PC-9 (cell line): ENCODE measurements at regions not wholly inside any gene's neighbourhood (a gene's known extent, or its start where the extent isn't known, plus 50 kb on each side); places are given as distances from the start of the nearest gene placed in this dataset.

Experiments
- BruUV-seq: library from RNA; stranded (reverse); fragments of 400-500 nt; replicated peaks from 2 replicates; lab custom pipeline; 2021; lab: Mats Ljungman, UMichigan
- CTCF ChIA-PET: fragments of 300-600 bp; sonication (Branson Sonifier 250); formaldehyde crosslinking; loops from one replicate; lab custom pipeline; 2022; ENCODE audit warnings: antibody characterized with exemption; lab: Charles Lee
- POLR2A ChIA-PET: fragments of 300-600 bp; sonication (Branson Sonifier 250); formaldehyde crosslinking; loops from one replicate; lab custom pipeline; 2022; ENCODE audit warnings: antibody characterized with exemption; ENCODE audit not compliant: unreplicated experiment; lab: Charles Lee
- DNase-seq, 2 experiments: peaks; one replicate each; pipeline versions ENCODE4 v3.0.0 to v3.0.0-alpha.2; 2015 to 2022; ENCODE audit warnings: mixed read lengths in 1 of 2
- H2AFZ ChIP-seq: fragments of 200-600 bp; sonication (generic); 2 replicates; pipeline ENCODE4 v1.8.1; 2017; ENCODE audit warnings: antibody characterized with exemption
- H3F3A ChIP-seq: fragments of 200-600 bp; sonication (generic); 2 replicates; pipeline ENCODE4 v1.8.1; 2017; ENCODE audit warnings: antibody characterized with exemption, mild to moderate bottlenecking, low read depth; ENCODE audit not compliant: insufficient read depth
- H3K27ac ChIP-seq: fragments of 200-600 bp; sonication (generic); 2 replicates; pipeline ENCODE4 v1.6.1; 2016; ENCODE audit warnings: mixed run types
- H3K27me3 ChIP-seq: fragments of 200-600 bp; sonication (generic); 2 replicates; pipeline ENCODE4 v1.6.1; 2016; ENCODE audit warnings: low read depth, mixed run types; ENCODE audit not compliant: insufficient read depth
- H3K36me3 ChIP-seq: fragments of 200-600 bp; sonication (generic); 2 replicates; pipeline ENCODE4 v1.6.1; 2016; ENCODE audit warnings: low read depth, mixed run types
- H3K4me1 ChIP-seq: fragments of 200-600 bp; sonication (generic); replicated peaks from 2 replicates; pipeline ENCODE4 v1.6.1; 2016; ENCODE audit warnings: mixed run types; ENCODE audit not compliant: insufficient read depth
- H3K4me2 ChIP-seq: fragments of 200-600 bp; sonication (generic); 2 replicates; pipeline ENCODE4 v1.6.1; 2017; ENCODE audit warnings: mixed run types
- H3K4me3 ChIP-seq: fragments of 200-600 bp; sonication (generic); 2 replicates; pipeline ENCODE4 v1.6.1; 2016; ENCODE audit warnings: mixed run types
- H3K79me2 ChIP-seq: fragments of 200-600 bp; sonication (generic); 2 replicates; pipeline ENCODE4 v1.6.1; 2017; ENCODE audit warnings: low read depth, mixed run types
- H3K9me2 ChIP-seq: fragments of 200-600 bp; sonication (generic); 2 replicates; pipeline ENCODE4 v1.8.1; 2017; ENCODE audit warnings: mild to moderate bottlenecking; ENCODE audit not compliant: insufficient read depth
- H3K9me3 ChIP-seq: fragments of 200-600 bp; sonication (generic); 2 replicates; pipeline ENCODE4 v1.8.1; 2016; ENCODE audit warnings: low read depth; ENCODE audit not compliant: insufficient read depth
- H4K20me1 ChIP-seq: fragments of 200-600 bp; sonication (generic); 2 replicates; pipeline ENCODE4 v1.8.1; 2017; ENCODE audit not compliant: insufficient read depth
- EZH2 ChIP-seq: fragments of 200-600 bp; sonication (generic); IDR thresholded peaks from 2 replicates; pipeline ENCODE4 v1.8.0; 2017; ENCODE audit warnings: antibody characterized with exemption, low read depth
- intact Hi-C: fragments of 100-400 bp; cut with micrococcal nuclease; formaldehyde crosslinking; loops from one replicate; pipeline ENCODE4 v1.10.0; 2022; ENCODE audit not compliant: unreplicated experiment
- TF ChIP-seq, protein P1 (sequence below): fragments of 200-600 bp; sonication (generic); conservative IDR thresholded peaks from 2 replicates; pipeline ENCODE4 v1.6.1; 2017; ENCODE audit warnings: mixed run types, antibody characterized with exemption, mild to moderate bottlenecking, moderate library complexity

DNA sequence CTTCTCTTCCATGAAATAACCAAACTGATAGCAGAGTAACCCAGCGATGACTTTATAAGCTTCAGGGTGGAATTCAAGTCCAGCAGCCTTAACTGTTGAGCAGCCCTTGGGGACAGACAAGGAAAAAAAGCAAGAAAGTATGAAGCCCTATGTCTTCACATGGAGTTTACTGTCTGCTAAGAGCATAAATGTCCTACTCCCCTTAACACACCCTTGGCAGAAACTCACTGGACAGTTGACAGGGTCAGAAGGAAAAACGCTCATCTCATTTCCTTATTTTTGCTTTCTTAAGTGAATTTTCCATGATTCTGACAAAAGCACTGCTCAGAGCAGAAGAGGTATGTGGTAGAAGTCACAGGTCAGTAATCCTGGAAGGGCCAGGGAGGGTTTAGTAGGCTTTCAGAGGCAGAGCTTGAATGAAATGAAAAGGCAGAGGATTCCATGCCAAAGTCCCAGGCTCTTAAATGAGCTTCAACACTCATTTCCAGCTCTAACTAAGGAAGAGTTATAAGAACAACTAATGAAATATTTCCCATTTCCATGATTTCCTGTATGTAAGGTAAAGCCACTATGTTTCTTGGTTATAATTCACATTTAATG lies 683.3 kb upstream of the KLHL29 start:
- H3K9me2 ChIP-seq, result no peaks in the 10 kb centered on the region
- CTCF ChIA-PET, result no interaction called here
- no peaks in the 10 kb centered on the region for H3K79me2 ChIP-seq
- H3K27me3 ChIP-seq, result no peaks in the 10 kb centered on the region
- H3K4me2 ChIP-seq, result no peak overlapping the region
- POLR2A ChIA-PET, result no interaction called here
- H3K27ac ChIP-seq, result no peak overlapping the region
- TF ChIP-seq, protein P1, sequence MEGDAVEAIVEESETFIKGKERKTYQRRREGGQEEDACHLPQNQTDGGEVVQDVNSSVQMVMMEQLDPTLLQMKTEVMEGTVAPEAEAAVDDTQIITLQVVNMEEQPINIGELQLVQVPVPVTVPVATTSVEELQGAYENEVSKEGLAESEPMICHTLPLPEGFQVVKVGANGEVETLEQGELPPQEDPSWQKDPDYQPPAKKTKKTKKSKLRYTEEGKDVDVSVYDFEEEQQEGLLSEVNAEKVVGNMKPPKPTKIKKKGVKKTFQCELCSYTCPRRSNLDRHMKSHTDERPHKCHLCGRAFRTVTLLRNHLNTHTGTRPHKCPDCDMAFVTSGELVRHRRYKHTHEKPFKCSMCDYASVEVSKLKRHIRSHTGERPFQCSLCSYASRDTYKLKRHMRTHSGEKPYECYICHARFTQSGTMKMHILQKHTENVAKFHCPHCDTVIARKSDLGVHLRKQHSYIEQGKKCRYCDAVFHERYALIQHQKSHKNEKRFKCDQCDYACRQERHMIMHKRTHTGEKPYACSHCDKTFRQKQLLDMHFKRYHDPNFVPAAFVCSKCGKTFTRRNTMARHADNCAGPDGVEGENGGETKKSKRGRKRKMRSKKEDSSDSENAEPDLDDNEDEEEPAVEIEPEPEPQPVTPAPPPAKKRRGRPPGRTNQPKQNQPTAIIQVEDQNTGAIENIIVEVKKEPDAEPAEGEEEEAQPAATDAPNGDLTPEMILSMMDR, result no peak
- TF ChIP-seq EZH2, result no peak
- no peaks in the 10 kb centered on the region for H4K20me1 ChIP-seq
- H3K4me1 ChIP-seq, result no peaks in the 10 kb centered on the region
- no peaks in the 10 kb centered on the region for H3K9me3 ChIP-seq
- intact Hi-C loops, result no loop called here
- no peak overlapping the region for H2AFZ ChIP-seq
- no peaks in the 10 kb centered on the region for H3F3A ChIP-seq
- H3K36me3 ChIP-seq, result no peaks in the 10 kb centered on the region
- no peak overlapping the region for H3K4me3 ChIP-seq
- no peak for DNase-seq
- BruUV-seq, result no TSS peak

DNA sequence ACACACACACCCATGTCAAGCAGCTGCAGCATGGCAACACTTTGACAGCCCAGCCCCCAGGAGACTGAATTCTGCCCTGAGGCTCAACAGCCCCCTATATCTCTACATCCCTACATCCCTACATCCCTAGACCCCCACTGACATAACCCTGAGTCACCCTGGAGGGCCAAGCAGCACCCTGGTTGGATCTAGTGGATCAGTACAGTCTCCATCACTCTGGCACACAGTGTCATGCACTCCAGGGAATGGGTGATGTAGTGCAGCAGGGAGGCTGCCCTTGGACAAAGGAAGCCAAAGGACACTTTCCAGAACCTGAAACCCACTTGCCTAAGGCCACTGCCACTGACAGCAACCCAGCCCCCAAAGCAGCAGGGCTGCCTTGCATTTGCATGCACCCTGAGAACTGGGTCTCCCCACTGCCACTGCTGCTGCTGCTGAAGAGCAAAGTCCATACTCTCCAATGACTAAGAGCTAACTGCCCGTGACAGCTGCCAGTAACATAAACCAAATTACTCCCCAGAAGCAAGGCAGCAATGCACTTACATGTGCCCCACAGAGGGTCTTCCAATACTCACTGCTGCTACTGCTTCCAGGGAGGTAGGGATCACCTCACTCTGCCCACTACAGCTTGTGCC lies 681.6 kb upstream of the KLHL29 start:
- TF ChIP-seq, protein P1, result no peak
- TF ChIP-seq EZH2, result no peak
- H3K9me2 ChIP-seq, result no peaks in the 10 kb centered on the region
- H3K79me2 ChIP-seq, result no peaks in the 10 kb centered on the region
- no peaks in the 10 kb centered on the region for H4K20me1 ChIP-seq
- H3K4me1 ChIP-seq, result no peaks in the 10 kb centered on the region
- no peak overlapping the region for H3K27ac ChIP-seq
- BruUV-seq, result no TSS peak
- H3K27me3 ChIP-seq, result no peaks in the 10 kb centered on the region
- no peak for DNase-seq
- H3K4me2 ChIP-seq, result no peak overlapping the region
- POLR2A ChIA-PET, result no interaction called here
- H3K9me3 ChIP-seq, result no peaks in the 10 kb centered on the region
- CTCF ChIA-PET, result no interaction called here
- H3K36me3 ChIP-seq, result no peaks in the 10 kb centered on the region
- no peaks in the 10 kb centered on the region for H3F3A ChIP-seq
- H3K4me3 ChIP-seq, result no peak overlapping the region
- no peak overlapping the region for H2AFZ ChIP-seq
- intact Hi-C loops, result no loop called here

DNA sequence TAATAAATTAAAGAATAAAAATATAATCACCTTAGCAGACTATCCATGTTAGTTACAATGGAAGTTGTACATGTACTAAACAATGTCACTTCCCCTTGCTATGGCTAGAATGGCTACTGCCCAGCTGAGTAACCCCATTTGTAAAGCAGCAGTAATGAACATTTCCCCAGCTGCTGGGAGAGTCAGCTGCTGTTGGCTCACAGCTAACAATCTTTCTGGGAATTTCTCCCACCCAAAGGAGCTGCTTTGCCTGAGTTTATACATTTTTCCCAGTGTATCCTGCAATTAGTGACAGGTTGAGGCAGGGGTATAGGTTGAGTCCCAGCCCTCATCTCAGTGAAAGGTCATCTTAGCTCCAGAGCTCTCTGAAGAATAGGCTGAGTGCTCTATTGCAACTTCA lies 665.6 kb upstream of the KLHL29 start:
- H3K9me3 ChIP-seq, result no peaks in the 10 kb centered on the region
- H3K27me3 ChIP-seq, result 0 out of 2 replicates have a peak, but pooled peaks cover 7% of the 10 kb centered on the region
- DNase-seq, result no peak
- H3K9me2 ChIP-seq, result no peaks in the 10 kb centered on the region
- no peaks in the 10 kb centered on the region for H4K20me1 ChIP-seq
- H2AFZ ChIP-seq, result no peak overlapping the region
- POLR2A ChIA-PET, result no interaction called here
- intact Hi-C loops, result no loop called here
- H3K79me2 ChIP-seq, result no peaks in the 10 kb centered on the region
- H3K27ac ChIP-seq, result no peak overlapping the region
- no peaks in the 10 kb centered on the region for H3F3A ChIP-seq
- TF ChIP-seq, protein P1, result no peak
- no peak for TF ChIP-seq EZH2
- H3K4me1 ChIP-seq, result no peaks in the 10 kb centered on the region
- BruUV-seq, result no TSS peak
- no peak overlapping the region for H3K4me2 ChIP-seq
- no peak overlapping the region for H3K4me3 ChIP-seq
- CTCF ChIA-PET, result no interaction called here
- H3K36me3 ChIP-seq, result no peaks in the 10 kb centered on the region
